ENCODE measurements at regions not wholly inside any gene's neighbourhood (a gene's known extent, or its start where the extent isn't known, plus 50 kb on each side); places are given as distances from the start of the nearest gene placed in this dataset.
A peak's percentile ranks its signal among the peaks of the same experiment; 100 is the strongest.
"Not testable (repeated sequence)": the region's sequence is repeated elsewhere in the genome, so short reads cannot be mapped to it uniquely, and the experiment has no call there.

GRCh38 chr6:43933148-43933885 lies 163.3 kb downstream of the VEGFA start:
- intact Hi-C loops (cut with micrococcal nuclease) = no loop called here
- DNase-seq (no peak), ATAC-seq (no peak)

GRCh38 chr6:43932259-43933147 lies 162.5 kb downstream of the VEGFA start:
- ATAC-seq (no peak), DNase-seq (no peak)
- intact Hi-C loops (cut with micrococcal nuclease) = no loop called here

GRCh38 chr6:43931201-43931600 lies 161.2 kb downstream of the VEGFA start:
- DNase-seq (no peak), ATAC-seq (peak; percentile 39)
- intact Hi-C loops (cut with micrococcal nuclease) = no loop called here

GRCh38 chr6:43930440-43931154 lies 160.6 kb downstream of the VEGFA start:
- no peak for DNase-seq
- no peak for ATAC-seq
- intact Hi-C loops (cut with micrococcal nuclease) = no loop called here

- no peak for DNase-seq
Measured at GRCh38 chr6:43929511-43929910, 159.5 kb downstream of the VEGFA start.

GRCh38 chr6:43927532-43928210 lies 157.7 kb downstream of the VEGFA start:
- DNase-seq (no peak), ATAC-seq (no peak)
- intact Hi-C loops (cut with micrococcal nuclease) = no loop called here

More at GRCh38 chr6:43929511-43929910, 159.5 kb downstream of the VEGFA start:
- intact Hi-C loops (cut with micrococcal nuclease) = no loop called here
- no peak for ATAC-seq

- intact Hi-C loops (cut with micrococcal nuclease) = no loop called here
- peak; percentile 54 for ATAC-seq
- no peak for DNase-seq
Measured at GRCh38 chr6:43926634-43927531, 156.9 kb downstream of the VEGFA start.

- DNase-seq; intact Hi-C loops (cut with micrococcal nuclease); ATAC-seq: not testable (repeated sequence)
Measured at GRCh38 chr6:43925636-43926139, 155.7 kb downstream of the VEGFA start.

- no peak for DNase-seq
- intact Hi-C loops (cut with micrococcal nuclease) = no loop called here
- no peak for ATAC-seq
Measured at GRCh38 chr6:43924222-43924702, 154.3 kb downstream of the VEGFA start.

- ATAC-seq = no peak
- intact Hi-C loops (cut with micrococcal nuclease) = no loop called here
- DNase-seq = no peak
Measured at GRCh38 chr6:43923376-43924221, 153.6 kb downstream of the VEGFA start.

GRCh38 chr6:43922426-43923375 lies 152.7 kb downstream of the VEGFA start:
- no peak for ATAC-seq
- no peak for DNase-seq
- intact Hi-C loops (cut with micrococcal nuclease) = no loop called here

GRCh38 chr6:43921548-43922425 lies 151.8 kb downstream of the VEGFA start:
- intact Hi-C loops (cut with micrococcal nuclease) = no loop called here
- ATAC-seq (no peak), DNase-seq (no peak)

- ATAC-seq (no peak), DNase-seq (no peak)
- intact Hi-C loops (cut with micrococcal nuclease) = no loop called here
Measured at GRCh38 chr6:43921039-43921438, 151.0 kb downstream of the VEGFA start.

- no peak for DNase-seq
- no peak for ATAC-seq
- intact Hi-C loops (cut with micrococcal nuclease) = no loop called here
Measured at GRCh38 chr6:43919774-43920173, 149.8 kb downstream of the VEGFA start.

- no peak for ATAC-seq
- DNase-seq = no peak
- intact Hi-C loops (cut with micrococcal nuclease) = no loop called here
Measured at GRCh38 chr6:43917878-43918382, 147.9 kb downstream of the VEGFA start.

All from left ventricle myocardium superior (tissue), 1 donor.